Caco-2 (cell line): ENCODE measurements at regions not wholly inside any gene's neighbourhood (a gene's known extent, or its start where the extent isn't known, plus 50 kb on each side); places are given as distances from the start of the nearest gene placed in this dataset.

Source experiments
- BruUV-seq: library from RNA; stranded (reverse); fragments of 400-500 nt; replicated peaks from 2 replicates; lab custom pipeline; 2021; lab: Mats Ljungman, UMichigan
- CTCF ChIA-PET: fragments of 300-600 bp; sonication (Branson Sonifier 250); formaldehyde crosslinking; loops from one replicate; lab custom pipeline; 2022; ENCODE audit warnings: antibody characterized with exemption; lab: Charles Lee
- POLR2A ChIA-PET: fragments of 300-600 bp; sonication (Branson Sonifier 250); formaldehyde crosslinking; loops from one replicate; lab custom pipeline; 2022; ENCODE audit warnings: antibody characterized with exemption; lab: Charles Lee
- DNase-seq, 2 experiments: peaks; one replicate each; pipeline versions ENCODE4 v3.0.0 to v3.0.0-alpha.2; 2020 to 2022
- H3K27me3 ChIP-seq: replicated peaks from 2 replicates; pipeline ENCODE4 v1.6.0; 2011; ENCODE audit warnings: low read length; ENCODE audit not compliant: control insufficient read depth, insufficient read depth
- H3K36me3 ChIP-seq: 2 replicates; pipeline ENCODE4 v1.5.1; 2011; ENCODE audit warnings: low read length; ENCODE audit not compliant: control insufficient read depth, insufficient read depth
- H3K4me1 ChIP-seq: fragments of 250-450 bp; sonication (Bioruptor Pico); 2 replicates; pipeline ENCODE4 v1.5.1; 2020; ENCODE audit warnings: mild to moderate bottlenecking
- H3K4me3 ChIP-seq: 2 replicates; pipeline ENCODE4 v1.5.1; 2011; ENCODE audit warnings: low read depth, mild to moderate bottlenecking, control low read depth, low read length
- H3K9me3 ChIP-seq: fragments of 250-450 bp; sonication (Bioruptor Pico); 2 replicates; pipeline ENCODE4 v1.5.1; 2020; ENCODE audit warnings: mild to moderate bottlenecking, moderate library complexity
- H3K27ac Mint-ChIP-seq: one replicate; pipeline ENCODE4 v1.8.0; 2022; ENCODE audit warnings: mixed read lengths; ENCODE audit not compliant: unreplicated experiment
- H3K27me3 Mint-ChIP-seq: one replicate; pipeline ENCODE4 v1.8.0; 2022; ENCODE audit warnings: mixed read lengths; ENCODE audit not compliant: insufficient read depth, unreplicated experiment
- H3K36me3 Mint-ChIP-seq: one replicate; pipeline ENCODE4 v1.8.0; 2022; ENCODE audit warnings: mild to moderate bottlenecking, mixed read lengths; ENCODE audit not compliant: insufficient read depth, unreplicated experiment
- H3K4me1 Mint-ChIP-seq: one replicate; pipeline ENCODE4 v1.8.0; 2022; ENCODE audit warnings: low read depth, mixed read lengths; ENCODE audit not compliant: unreplicated experiment
- H3K4me3 Mint-ChIP-seq: one replicate; pipeline ENCODE4 v1.8.0; 2022; ENCODE audit warnings: mild to moderate bottlenecking, moderate library complexity, mixed read lengths; ENCODE audit not compliant: unreplicated experiment
- H3K9me3 Mint-ChIP-seq: one replicate; pipeline ENCODE4 v1.8.0; 2022; ENCODE audit warnings: mixed read lengths; ENCODE audit not compliant: unreplicated experiment
- CTCF ChIP-seq, 2 experiments: fragments of 200-600 bp in 1 of 2; IDR thresholded peaks; 1 replicate in 1 of 2; 2 replicates in 1 of 2; pipeline versions ENCODE4 v1.5.1 to v1.8.0; 2011 to 2022; ENCODE audit warnings: antibody characterized with exemption in 1 of 2, control low read depth in 1 of 2, inconsistent platforms in 1 of 2, low read depth in 1 of 2, low read length in 1 of 2, mild to moderate bottlenecking in 1 of 2, moderate library complexity in 1 of 2; ENCODE audit not compliant: insufficient read depth in 1 of 2, severe bottlenecking in 1 of 2, unreplicated experiment in 1 of 2
- intact Hi-C: fragments of 100-400 bp; cut with micrococcal nuclease; formaldehyde crosslinking; loops from one replicate; pipeline ENCODE4 v1.10.0; 2022; ENCODE audit not compliant: unreplicated experiment

DNA sequence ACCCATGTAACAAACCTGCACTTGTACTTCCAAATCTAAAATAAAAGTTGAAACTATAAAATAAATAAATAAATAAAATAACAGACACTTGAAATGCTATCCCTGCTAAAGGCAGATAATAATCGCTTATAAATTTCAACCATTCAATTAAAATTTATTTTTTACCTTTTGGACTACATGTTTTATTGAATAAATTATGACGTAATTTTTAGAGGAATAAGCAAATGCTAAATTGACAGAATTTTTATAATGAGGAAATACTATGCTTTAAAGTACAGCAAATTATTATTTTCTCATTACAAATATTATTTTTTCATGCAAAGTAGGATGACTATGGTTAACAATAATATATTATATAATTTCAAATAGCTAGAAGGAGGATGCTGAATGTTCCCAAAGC is 658.6 kb upstream of the LMO3 start:
- no peaks in the 10 kb centered on the region for H3K36me3 Mint-ChIP-seq
- POLR2A ChIA-PET, result no interaction called here
- no peak overlapping the region for H3K27ac Mint-ChIP-seq

GRCh38 chr12:17239874-17240273 is 633.9 kb upstream of the LMO3 start:
- H3K36me3 ChIP-seq, result no peaks in the 10 kb centered on the region
- Mint-ChIP-seq H3K9me3 (peaks cover 10% of the 10 kb centered on the region), H3K4me3 (no peak overlapping the region), H3K4me1 (no peaks in the 10 kb centered on the region), H3K27ac (no peak overlapping the region), H3K36me3 (no peaks in the 10 kb centered on the region), H3K27me3 (peaks cover 7% of the 10 kb centered on the region)
- H3K27me3 ChIP-seq, result no peaks in the 10 kb centered on the region
- no peak overlapping the region for H3K4me3 ChIP-seq
- CTCF ChIA-PET, result interaction anchor here (0.7 kb wide), 1 partner anchor 1655 kb away, joined by 4 read pairs; no protein-coding TSS in a partner anchor
- intact Hi-C loops, result no loop called here
- no peaks in the 10 kb centered on the region for H3K9me3 ChIP-seq
- H3K4me1 ChIP-seq, result no peaks in the 10 kb centered on the region
- DNase-seq, result no peak
- BruUV-seq, result no TSS peak
- no peak for TF ChIP-seq CTCF (IDR thresholded peaks at IDR 0.05; ENCODE audit: insufficient read depth in 1 of 2, low read depth in 1 of 2, low read length in 1 of 2, severe bottlenecking in 1 of 2, unreplicated experiment in 1 of 2)
- POLR2A ChIA-PET, result no interaction called here

More for the DNA sequence above, 658.6 kb upstream of the LMO3 start:
- H3K4me1 ChIP-seq, result no peaks in the 10 kb centered on the region
- Mint-ChIP-seq H3K4me1 (no peaks in the 10 kb centered on the region), H3K4me3 (no peak overlapping the region), H3K27me3 (no peaks in the 10 kb centered on the region), H3K9me3 (no peaks in the 10 kb centered on the region)
- no peak for TF ChIP-seq CTCF (IDR thresholded peaks at IDR 0.05; ENCODE audit: insufficient read depth in 1 of 2, low read depth in 1 of 2, low read length in 1 of 2, severe bottlenecking in 1 of 2, unreplicated experiment in 1 of 2)
- H3K36me3 ChIP-seq, result no peaks in the 10 kb centered on the region
- H3K9me3 ChIP-seq, result no peaks in the 10 kb centered on the region
- no peak overlapping the region for H3K4me3 ChIP-seq
- CTCF ChIA-PET, result no interaction called here
- DNase-seq, result no peak
- no TSS peak for BruUV-seq
- intact Hi-C loops, result no loop called here
- no peaks in the 10 kb centered on the region for H3K27me3 ChIP-seq

- Mint-ChIP-seq H3K4me1 (no peaks in the 10 kb centered on the region), H3K36me3 (no peaks in the 10 kb centered on the region), H3K27ac (no peak overlapping the region), H3K4me3 (no peak overlapping the region), H3K27me3 (peaks cover 7% of the 10 kb centered on the region), H3K9me3 (no peaks in the 10 kb centered on the region)
- POLR2A ChIA-PET, result no interaction called here
- Histone ChIP-seq H3K4me3 (no peak overlapping the region), H3K36me3 (no peaks in the 10 kb centered on the region), H3K27me3 (no peaks in the 10 kb centered on the region; the same call in 1 of the 2 replicates), H3K4me1 (no peaks in the 10 kb centered on the region), H3K9me3 (no peaks in the 10 kb centered on the region; the same call in 1 of the 2 replicates)
- BruUV-seq, result no TSS peak
- no peak for DNase-seq
- intact Hi-C loops, result no loop called here
- CTCF ChIA-PET, result no interaction called here
- no peak for TF ChIP-seq CTCF (IDR thresholded peaks at IDR 0.05; ENCODE audit: insufficient read depth in 1 of 2, low read depth in 1 of 2, low read length in 1 of 2, severe bottlenecking in 1 of 2, unreplicated experiment in 1 of 2)
Measured at GRCh38 chr12:17235996-17236395, 630.0 kb upstream of the LMO3 start.
